OCI-LY3 (cell line): ENCODE measurements at regions not wholly inside any gene's neighbourhood (a gene's known extent, or its start where the extent isn't known, plus 50 kb on each side); places are given as distances from the start of the nearest gene placed in this dataset.

ENCODE experiments used
- H2AFZ ChIP-seq: fragments of 200-600, 300-600 bp; shearing (Covaris generic); 2 replicates; pipeline ENCODE4 v1.6.0; 2014; ENCODE audit warnings: antibody characterized with exemption, low read depth, low read length
- H3K27ac ChIP-seq: fragments of 200-600, 300-600 bp; sonication (generic); 2 replicates; pipeline ENCODE4 v1.5.1; 2014; ENCODE audit warnings: mild to moderate bottlenecking, low read length, moderate library complexity, mixed read lengths
- H3K27me3 ChIP-seq: fragments of 200-600, 300-600 bp; sonication (generic); 2 replicates; pipeline ENCODE4 v1.6.1; 2014; ENCODE audit warnings: low read depth, low read length, mixed read lengths
- H3K36me3 ChIP-seq: fragments of 200-600, 300-600 bp; sonication (generic); replicated peaks from 2 replicates; pipeline ENCODE3; 2014; ENCODE audit warnings: low read depth, low read length, mixed read lengths
- H3K4me1 ChIP-seq: fragments of 300-600, 200-600 bp; sonication (generic); 2 replicates; pipeline ENCODE4 v1.6.1; 2014; ENCODE audit warnings: low read length, mixed read lengths
- H3K4me2 ChIP-seq: fragments of 200-600, 300-600 bp; sonication (generic); 2 replicates; pipeline ENCODE4 v1.6.1; 2014; ENCODE audit warnings: low read length, mixed read lengths
- H3K4me3 ChIP-seq: fragments of 300-600, 200-600 bp; sonication (generic); 2 replicates; pipeline ENCODE4 v1.5.1; 2014; ENCODE audit warnings: antibody characterized with exemption, mild to moderate bottlenecking, low read length, moderate library complexity
- H3K79me2 ChIP-seq: fragments of 300-600, 200-600 bp; shearing (Covaris generic); 2 replicates; pipeline ENCODE4 v1.6.1; 2014; ENCODE audit warnings: mild to moderate bottlenecking, low read length, mixed read lengths
- H3K9ac ChIP-seq: fragments of 300-600, 200-600 bp; shearing (Covaris generic); 2 replicates; pipeline ENCODE4 v1.6.0; 2014; ENCODE audit warnings: mild to moderate bottlenecking, low read length, moderate library complexity
- H3K9me3 ChIP-seq: fragments of 200-600, 300-600 bp; shearing (Covaris generic); 2 replicates; pipeline ENCODE4 v1.6.1; 2014; ENCODE audit warnings: low read length, mixed read lengths; ENCODE audit not compliant: insufficient read depth
- H4K20me1 ChIP-seq: fragments of 200-600, 300-600 bp; sonication (generic); 2 replicates; pipeline ENCODE4 v1.6.1; 2016; ENCODE audit warnings: low read length, mixed read lengths; ENCODE audit not compliant: insufficient read depth
- CTCF ChIP-seq: fragments of 200-600, 300-600 bp; sonication (generic); IDR thresholded peaks from 2 replicates; pipeline ENCODE4 v1.5.1; 2014; ENCODE audit warnings: antibody characterized with exemption, low read length, low read depth
- EZH2phosphoT487 ChIP-seq: fragments of 200-600 bp; shearing (Covaris generic); IDR thresholded peaks from 2 replicates; pipeline ENCODE4 v1.6.1; 2018; ENCODE audit warnings: antibody characterized with exemption, mixed run types, low read depth

DNA sequence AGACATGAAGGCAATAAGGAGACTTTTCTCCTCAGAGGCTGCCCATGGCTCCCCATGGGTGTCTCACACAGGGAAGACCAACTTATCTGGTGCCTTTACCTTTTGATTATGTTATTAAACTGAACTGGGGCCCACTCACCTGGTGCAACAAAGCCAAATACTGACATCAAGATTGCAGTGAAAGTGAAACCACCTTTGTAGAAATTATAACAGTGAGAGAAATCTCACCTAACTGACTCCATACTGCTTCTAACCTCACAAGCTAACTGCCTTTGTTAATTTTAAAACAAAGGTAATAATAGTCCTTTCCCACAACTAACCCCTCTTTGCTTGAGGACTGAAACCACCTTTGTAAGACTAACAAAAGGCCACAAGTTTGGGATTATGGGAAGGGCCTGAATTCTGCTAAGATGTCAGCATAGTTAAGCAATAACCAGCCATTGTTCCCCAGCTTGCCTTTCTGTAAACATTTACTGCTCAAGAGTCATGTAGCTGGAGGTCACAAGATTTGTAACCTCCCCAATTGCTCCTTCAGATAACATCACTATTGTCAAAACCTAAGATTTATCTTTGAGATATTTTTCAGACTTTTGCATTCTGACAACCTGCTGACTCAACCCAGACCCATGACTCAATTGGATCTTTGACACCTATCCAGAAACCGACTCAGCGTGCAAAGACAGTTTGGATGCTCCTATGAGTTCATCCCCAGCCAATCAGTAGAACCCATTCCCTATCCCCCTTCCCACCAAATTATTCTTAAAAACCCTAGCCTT, 420.3 kb upstream of the CFAP20DC start:
- Histone ChIP-seq H3K27me3 (0 out of 2 replicates have a peak, but pooled peaks cover 2% of the 10 kb centered on the region), H3K36me3 (peaks cover 6% of the 10 kb centered on the region), H3K4me3 (no peak overlapping the region), H3K9me3 (peaks cover 10% of the 10 kb centered on the region; the same call in 1 of the 2 replicates), H3K9ac (no peak overlapping the region), H3K4me1 (peaks cover 11% of the 10 kb centered on the region), H3K27ac (no peak overlapping the region), H3K79me2 (no peaks in the 10 kb centered on the region), H2AFZ (no peak overlapping the region), H3K4me2 (no peak overlapping the region), H4K20me1 (no peaks in the 10 kb centered on the region)
- TF ChIP-seq EZH2phosphoT487 (no peak), CTCF (no peak)

- Histone ChIP-seq H3K36me3 (peaks cover 6% of the 10 kb centered on the region), H3K9me3 (peaks cover 10% of the 10 kb centered on the region; the same call in 1 of the 2 replicates), H3K9ac (no peak overlapping the region), H3K79me2 (no peaks in the 10 kb centered on the region), H3K4me3 (no peak overlapping the region), H4K20me1 (no peaks in the 10 kb centered on the region), H3K27me3 (no peaks in the 10 kb centered on the region), H3K27ac (no peak overlapping the region), H2AFZ (no peak overlapping the region), H3K4me1 (no peaks in the 10 kb centered on the region), H3K4me2 (no peak overlapping the region)
- TF ChIP-seq CTCF = no peak
- no peak for TF ChIP-seq EZH2phosphoT487
Measured at GRCh38 chr3:59467476-59467875, 417.7 kb upstream of the CFAP20DC start.

DNA sequence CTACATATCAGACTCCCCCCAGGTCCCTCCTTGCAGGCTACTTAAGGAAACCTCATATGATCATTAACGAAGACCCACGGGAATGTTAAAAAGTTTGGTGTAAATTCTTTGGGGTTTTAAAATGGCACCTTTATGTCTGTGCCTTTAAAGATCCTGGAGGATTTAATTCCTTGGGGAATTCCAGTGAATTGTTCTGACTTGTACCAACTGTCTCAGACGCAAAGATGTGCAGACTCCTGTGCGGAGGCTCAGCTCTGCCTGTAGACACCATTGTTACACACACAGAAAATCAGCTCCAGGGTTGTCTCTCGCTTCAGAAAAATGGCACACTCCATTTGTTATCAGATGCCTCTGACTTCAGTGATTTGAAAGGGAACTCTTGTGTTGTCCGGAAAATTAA, 414.4 kb upstream of the CFAP20DC start:
- Histone ChIP-seq H3K36me3 (no peaks in the 10 kb centered on the region), H3K27ac (no peak overlapping the region), H2AFZ (no peak overlapping the region), H3K9ac (no peak overlapping the region), H3K27me3 (no peaks in the 10 kb centered on the region), H3K4me3 (no peak overlapping the region), H3K4me1 (no peaks in the 10 kb centered on the region), H4K20me1 (no peaks in the 10 kb centered on the region), H3K4me2 (no peak overlapping the region), H3K79me2 (no peaks in the 10 kb centered on the region), H3K9me3 (no peaks in the 10 kb centered on the region)
- TF ChIP-seq EZH2phosphoT487 = no peak
- TF ChIP-seq CTCF = no peak

DNA sequence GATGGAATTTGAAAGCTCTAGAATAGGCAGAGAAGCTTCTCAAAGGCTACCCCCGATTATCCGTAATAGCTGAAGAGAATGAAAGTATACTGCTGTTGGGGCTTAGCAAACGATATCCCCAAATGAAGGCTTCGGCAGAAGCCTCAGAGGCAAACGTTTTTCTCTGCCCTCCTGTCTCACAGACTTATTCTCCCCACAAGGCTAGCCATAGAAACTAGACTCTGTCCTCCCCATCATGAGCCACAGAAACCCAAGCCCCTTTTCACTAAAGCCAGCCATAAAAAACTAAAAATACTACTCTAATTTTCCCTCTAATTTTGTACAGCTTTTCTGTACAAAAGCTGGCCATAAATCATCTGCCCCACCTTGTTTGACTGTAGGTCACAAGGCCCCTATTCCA, 413.4 kb upstream of the CFAP20DC start:
- H3K9me3 ChIP-seq = no peaks in the 10 kb centered on the region
- no peaks in the 10 kb centered on the region for H4K20me1 ChIP-seq
- H3K4me3 ChIP-seq = no peak overlapping the region
- TF ChIP-seq CTCF = no peak
- no peak for TF ChIP-seq EZH2phosphoT487
- H3K4me2 ChIP-seq = no peak overlapping the region
- H3K4me1 ChIP-seq = no peaks in the 10 kb centered on the region
- H3K27me3 ChIP-seq = no peaks in the 10 kb centered on the region
- H3K79me2 ChIP-seq = no peaks in the 10 kb centered on the region
- no peak overlapping the region; the same call in 1 of the 2 replicates for H2AFZ ChIP-seq
- H3K27ac ChIP-seq = no peak overlapping the region
- no peaks in the 10 kb centered on the region for H3K36me3 ChIP-seq
- H3K9ac ChIP-seq = no peak overlapping the region
